Stomach (tissue), 8 donors: ENCODE measurements at regions not wholly inside any gene's neighbourhood (a gene's known extent, or its start where the extent isn't known, plus 50 kb on each side); places are given as distances from the start of the nearest gene placed in this dataset.
"Not testable (repeated sequence)": the region's sequence is repeated elsewhere in the genome, so short reads cannot be mapped to it uniquely, and the experiment has no call there.

ENCODE experiments used
- DNase-seq, 2 donors: peaks; one replicate each; pipeline versions ENCODE4 v3.0.0 to v3.0.0-alpha.2; 2013 to 2019
- H3K27ac ChIP-seq, 5 donors: fragments of 200-600 bp in 4 of 5; sonication (generic) in 4 of 5; one replicate each; pipeline ENCODE4 v1.5.1; 2013 to 2019; ENCODE audit warnings: mild to moderate bottlenecking in 1 of 5, moderate library complexity in 1 of 5
- H3K27me3 ChIP-seq, 3 donors: fragments of 200-600 bp; sonication (generic); one replicate each; pipeline ENCODE4 v1.5.1; 2017 to 2019; ENCODE audit warnings: mixed run types in 1 of 3
- H3K36me3 ChIP-seq, 4 donors: fragments of 200-600 bp; sonication (generic); 1 replicate in 3 of 4; 2 replicates in 1 of 4; pipeline ENCODE4 v1.5.1; 2016 to 2019
- H3K4me1 ChIP-seq, 4 donors: fragments of 200-600 bp; sonication (generic); one replicate each; pipeline ENCODE4 v1.5.1; 2016 to 2019
- H3K4me3 ChIP-seq, 4 donors: fragments of 200-600 bp; sonication (generic) in 3 of 4; one replicate each; pipeline ENCODE4 v1.5.1; 2016 to 2019; ENCODE audit warnings: mild to moderate bottlenecking in 1 of 4
- H3K9me3 ChIP-seq, 4 donors: fragments of 200-600 bp; sonication (generic); one replicate each; pipeline ENCODE4 v1.5.1; 2016 to 2019
- CTCF ChIP-seq, 7 experiments: fragments of 450-650 bp in 4 of 7; fragments of 200-600 bp in 3 of 7; sonication (generic) in 3 of 7; IDR thresholded peaks; one replicate each; pipeline ENCODE4 v1.5.1; 2016 to 2019; ENCODE audit warnings: antibody characterized with exemption in 7 of 7, control low read depth in 2 of 7, mild to moderate bottlenecking in 1 of 7
- EP300 ChIP-seq: sonication (generic); formaldehyde crosslinking; IDR thresholded peaks from one replicate; pipeline ENCODE4 v1.6.1; 2017; ENCODE audit warnings: antibody characterized with exemption
- POLR2A ChIP-seq, 4 donors: fragments of 450-650 bp; IDR thresholded peaks; one replicate each; pipeline ENCODE4 v1.6.1; 2016; ENCODE audit warnings: antibody characterized with exemption in 4 of 4, control low read depth in 2 of 4, mild to moderate bottlenecking in 1 of 4, moderate library complexity in 1 of 4
- POLR2AphosphoS5 ChIP-seq, 3 donors: sonication (generic); formaldehyde crosslinking; IDR thresholded peaks; one replicate each; pipeline ENCODE4 v1.6.1; 2016; ENCODE audit warnings: antibody characterized with exemption in 3 of 3
- WGBS, 5 donors: extraction: QIAGEN DNeasy Blood & Tissue Kit in 3 of 5; methylation state at CpG; one replicate each; pipeline versions ENCODE4 v1.1.5 to v1.1.7; 2013 to 2018; 5-methylcytosine and 5-hydroxymethylcytosine counted together
- intact Hi-C: fragments of 100-400 bp; cut with DNase I; formaldehyde crosslinking; loops from one replicate; pipeline ENCODE4 v1.15.1; 2023; ENCODE audit warnings: low total_unique reads
- donor health status: healthy with polysubstance abuse.
- donor health status: Bipolar disorder and iron deficiency.
- donor health status: healthy.

- Histone ChIP-seq H3K36me3 (no peaks in the 10 kb centered on the region), H3K27ac (no peak overlapping the region), H3K4me1 (peaks cover 0 to 6% (median 0%) of the 10 kb centered on the region in 4 donors), H3K9me3 (no peaks in the 10 kb centered on the region), H3K27me3 (no peaks in the 10 kb centered on the region), H3K4me3 (no peak overlapping the region)
- intact Hi-C loops, result no loop called here
- no peak for TF ChIP-seq POLR2AphosphoS5 (IDR thresholded peaks at IDR 0.05)
- TF ChIP-seq POLR2A (IDR thresholded peaks at IDR 0.05), result no peak
- TF ChIP-seq EP300, result no peak
- TF ChIP-seq CTCF (IDR thresholded peaks at IDR 0.05), result no peak
- DNase-seq, result peak; percentile 29 to 44
- WGBS, 5 donors, result 15 to 23% (median 19%) methylated on average over 10 of the region's 10 CpGs
Measured at GRCh38 chr4:138864961-138865720, 150.4 kb upstream of the NOCT start.

GRCh38 chr4:138863160-138863559 is 152.4 kb upstream of the NOCT start:
- no peaks in the 10 kb centered on the region for H3K9me3 ChIP-seq
- H3K27me3 ChIP-seq, result no peaks in the 10 kb centered on the region
- 56 to 70% (median 60%) methylated on average over 4 of the region's 4 CpGs for WGBS, 5 donors
- H3K4me1 ChIP-seq, result peaks cover 0 to 6% (median 0%) of the 10 kb centered on the region in 4 donors
- no peak overlapping the region for H3K27ac ChIP-seq
- DNase-seq, result no peak
- TF ChIP-seq CTCF (IDR thresholded peaks at IDR 0.05) (no peak), EP300 (no peak), POLR2A (IDR thresholded peaks at IDR 0.05) (no peak), POLR2AphosphoS5 (IDR thresholded peaks at IDR 0.05) (no peak)
- H3K4me3 ChIP-seq, result no peak overlapping the region
- no peaks in the 10 kb centered on the region for H3K36me3 ChIP-seq
- intact Hi-C loops, result no loop called here

- 75 to 80% (median 79%) methylated on average over 5 of the region's 5 CpGs for WGBS, 5 donors
- H3K4me1 ChIP-seq, result peaks cover 0 to 6% (median 0%) of the 10 kb centered on the region in 4 donors
- H3K9me3 ChIP-seq, result no peaks in the 10 kb centered on the region
- no peaks in the 10 kb centered on the region for H3K36me3 ChIP-seq
- no peaks in the 10 kb centered on the region for H3K27me3 ChIP-seq
- TF ChIP-seq POLR2A (IDR thresholded peaks at IDR 0.05) (no peak), CTCF (IDR thresholded peaks at IDR 0.05) (no peak), EP300 (no peak)
- intact Hi-C loops, result no loop called here
- DNase-seq, result no peak
- H3K27ac ChIP-seq, result no peak overlapping the region
- H3K4me3 ChIP-seq, result no peak overlapping the region
Measured at GRCh38 chr4:138861135-138861534, 154.4 kb upstream of the NOCT start.

GRCh38 chr4:138860357-138860756 is 155.2 kb upstream of the NOCT start:
- H3K27ac ChIP-seq, H3K36me3 ChIP-seq, DNase-seq, H3K9me3 ChIP-seq, H3K27me3 ChIP-seq, H3K4me1 ChIP-seq, H3K4me3 ChIP-seq, intact Hi-C loops: not testable (repeated sequence)
- WGBS, 5 donors, result 91 to 100% (median 93%) methylated on average over 1 of the region's 1 CpG

- peaks cover 0 to 2% (median 0%) of the 10 kb centered on the region in 3 donors for H3K27me3 ChIP-seq
Measured at GRCh38 chr4:138859254-138859653, 156.3 kb upstream of the NOCT start.

More at GRCh38 chr4:138859254-138859653, 156.3 kb upstream of the NOCT start:
- Histone ChIP-seq H3K4me3 (no peak overlapping the region), H3K4me1 (no peaks in the 10 kb centered on the region), H3K36me3 (no peaks in the 10 kb centered on the region), H3K9me3 (no peaks in the 10 kb centered on the region), H3K27ac (peak overlapping the region in 1 of 5 donors; percentile 45)
- DNase-seq, result peak; percentile 18 to 45
- no peak for TF ChIP-seq EP300
- TF ChIP-seq CTCF (IDR thresholded peaks at IDR 0.05), result no peak
- TF ChIP-seq POLR2A (IDR thresholded peaks at IDR 0.05), result no peak
- intact Hi-C loops, result no loop called here
- WGBS, 5 donors, result 55 to 58% (median 57%) methylated on average over 4 of the region's 4 CpGs
